Heart right ventricle (tissue), 16 donors: ENCODE measurements at regions not wholly inside any gene's neighbourhood (a gene's known extent, or its start where the extent isn't known, plus 50 kb on each side); places are given as distances from the start of the nearest gene placed in this dataset.

ENCODE experiments used
- ATAC-seq, 8 donors: fragments of 200-7000 bp; cut with Tn5 transposase; one replicate each; pipeline ENCODE4 v1.9.1; 2020; ENCODE audit warnings: mild to moderate bottlenecking in 8 of 8, moderate library complexity in 8 of 8, moderate number of reproducible peaks in 1 of 8
- DNase-seq, 2 donors: peaks; one replicate each; pipeline ENCODE4 v3.0.0-alpha.2; 2020
- H3K27ac ChIP-seq, 10 donors: fragments of 200-600 bp; sonication (generic) in 2 of 10; one replicate each; pipeline versions ENCODE4 v1.5.0 to v1.8.0; 2020 to 2022; ENCODE audit warnings: mild to moderate bottlenecking in 3 of 10
- H3K27me3 ChIP-seq, 7 donors: fragments of 200-600 bp; one replicate each; pipeline ENCODE4 v1.8.0; 2021 to 2022; ENCODE audit warnings: mild to moderate bottlenecking in 2 of 7
- H3K36me3 ChIP-seq, 9 donors: fragments of 200-600 bp; sonication (generic) in 1 of 9; one replicate each; pipeline versions ENCODE4 v1.5.0 to v1.8.0; 2020 to 2022; ENCODE audit warnings: mild to moderate bottlenecking in 2 of 9
- H3K4me1 ChIP-seq, 9 donors: fragments of 200-600 bp; sonication (generic) in 1 of 9; one replicate each; pipeline versions ENCODE4 v1.5.0 to v1.8.0; 2020 to 2022; ENCODE audit warnings: mild to moderate bottlenecking in 4 of 9
- H3K4me3 ChIP-seq, 10 donors: fragments of 200-600 bp; sonication (generic) in 2 of 10; one replicate each; pipeline versions ENCODE4 v1.5.0 to v1.8.0; 2020 to 2022; ENCODE audit warnings: mild to moderate bottlenecking in 7 of 10, moderate library complexity in 2 of 10
- H3K9me3 ChIP-seq, 11 donors: fragments of 200-600 bp in 10 of 11; sonication (generic) in 2 of 11; one replicate each; pipeline versions ENCODE4 v1.5.0 to v1.8.0; 2013 to 2022; ENCODE audit warnings: mild to moderate bottlenecking in 2 of 11, control low read depth in 1 of 11, moderate library complexity in 1 of 11
- WGBS, 2 donors: extraction: QIAGEN DNeasy Blood & Tissue Kit; methylation state at CpG; one replicate each; pipeline ENCODE4 v1.1.7; 2013; ENCODE audit warnings: inconsistent platforms in 1 of 2; 5-methylcytosine and 5-hydroxymethylcytosine counted together
- intact Hi-C, 10 donors: fragments of 100-400 bp; cut with DNase I; formaldehyde crosslinking; loops; one replicate each; pipeline versions ENCODE4 v1.11.1 to v1.14.2; 2022
- TF ChIP-seq, protein P1 (sequence below), 9 donors: fragments of 200-600 bp; sonication (generic) in 2 of 9; IDR thresholded peaks; one replicate each; pipeline versions ENCODE4 v1.5.0 to v1.8.0; 2021 to 2022; ENCODE audit warnings: antibody characterized with exemption in 9 of 9, mild to moderate bottlenecking in 5 of 9, moderate library complexity in 1 of 9
- donor health status: Arrhythmogenic right ventricular cardiomyopathy.
- donor health status: ischemic (EF 13 %, LVEDD 7.1; RV severe dilation, severe dysfunction).
- donor health status: healthy with polysubstance abuse.
- donor health status: DM: no; HTN: yes; CAD: no.
- donor health status: DM: no; HTN: no; CAD: no.
- donor health status: ischemic (EF 25% LVEDD 6.9; RV normal size, moderate dysfunction).
- donor health status: ischemic (EF 25% LVEDD 5.7; RV mildly dilated, moderate dysfunction).
- donor health status: healthy.
- donor health status: DM: yes; HTN: yes; CAD: no.
- donor health status: Ischemic cardiomyopathy.
- donor health status: ischemic (EF 35%, LVEDD 5.7; RV mildly dilated, moderate dysfunction).
- donor health status: nonischemic (EF 11% LVEDD 7.7; RV severe dilation, severe dysfunction).
- donor health status: DM: yes; HTN: yes; CAD: no.
- donor health status: PGD.
- donor health status: ischemic (EF 29% LVEDD 5.4; RV normal size, mild dysfunction).
- donor health status: nonischemic (EF 23%, LVEDD 6.1; RV moderate dilation, normal function).

DNA sequence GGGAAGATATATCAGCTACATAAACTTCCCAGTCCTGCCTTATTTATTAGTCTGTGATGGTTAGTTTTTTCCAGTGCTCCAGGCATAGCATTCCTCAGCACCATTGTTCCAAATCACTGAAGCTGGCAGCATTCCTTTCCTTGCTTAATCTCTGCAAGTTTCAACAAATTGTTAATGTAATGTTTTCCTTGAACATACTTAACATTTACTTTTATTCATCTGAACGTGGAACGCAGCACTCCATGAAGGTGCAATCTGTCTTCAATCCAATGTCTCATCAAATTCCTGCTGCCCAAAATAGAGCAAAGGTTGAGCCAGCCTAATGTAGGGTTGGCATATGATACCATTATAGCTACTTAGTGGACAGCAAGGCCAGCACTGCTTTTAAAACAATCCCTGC is 441.1 kb upstream of the RBFOX1 start:
- no peaks in the 10 kb centered on the region for H3K4me1 ChIP-seq
- no peak for ATAC-seq
- H3K36me3 ChIP-seq = no peaks in the 10 kb centered on the region
- no peak overlapping the region for H3K4me3 ChIP-seq
- 53 to 54% methylated on average over 2 of the region's 2 CpGs for WGBS, 2 donors
- no peak overlapping the region for H3K27ac ChIP-seq
- TF ChIP-seq, protein P1, sequence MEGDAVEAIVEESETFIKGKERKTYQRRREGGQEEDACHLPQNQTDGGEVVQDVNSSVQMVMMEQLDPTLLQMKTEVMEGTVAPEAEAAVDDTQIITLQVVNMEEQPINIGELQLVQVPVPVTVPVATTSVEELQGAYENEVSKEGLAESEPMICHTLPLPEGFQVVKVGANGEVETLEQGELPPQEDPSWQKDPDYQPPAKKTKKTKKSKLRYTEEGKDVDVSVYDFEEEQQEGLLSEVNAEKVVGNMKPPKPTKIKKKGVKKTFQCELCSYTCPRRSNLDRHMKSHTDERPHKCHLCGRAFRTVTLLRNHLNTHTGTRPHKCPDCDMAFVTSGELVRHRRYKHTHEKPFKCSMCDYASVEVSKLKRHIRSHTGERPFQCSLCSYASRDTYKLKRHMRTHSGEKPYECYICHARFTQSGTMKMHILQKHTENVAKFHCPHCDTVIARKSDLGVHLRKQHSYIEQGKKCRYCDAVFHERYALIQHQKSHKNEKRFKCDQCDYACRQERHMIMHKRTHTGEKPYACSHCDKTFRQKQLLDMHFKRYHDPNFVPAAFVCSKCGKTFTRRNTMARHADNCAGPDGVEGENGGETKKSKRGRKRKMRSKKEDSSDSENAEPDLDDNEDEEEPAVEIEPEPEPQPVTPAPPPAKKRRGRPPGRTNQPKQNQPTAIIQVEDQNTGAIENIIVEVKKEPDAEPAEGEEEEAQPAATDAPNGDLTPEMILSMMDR (IDR thresholded peaks at IDR 0.05) = no peak
- intact Hi-C loops = no loop called here
- no peaks in the 10 kb centered on the region for H3K9me3 ChIP-seq
- H3K27me3 ChIP-seq = peaks cover 0 to 9% (median 0%) of the 10 kb centered on the region in 7 donors
- no peak for DNase-seq

DNA sequence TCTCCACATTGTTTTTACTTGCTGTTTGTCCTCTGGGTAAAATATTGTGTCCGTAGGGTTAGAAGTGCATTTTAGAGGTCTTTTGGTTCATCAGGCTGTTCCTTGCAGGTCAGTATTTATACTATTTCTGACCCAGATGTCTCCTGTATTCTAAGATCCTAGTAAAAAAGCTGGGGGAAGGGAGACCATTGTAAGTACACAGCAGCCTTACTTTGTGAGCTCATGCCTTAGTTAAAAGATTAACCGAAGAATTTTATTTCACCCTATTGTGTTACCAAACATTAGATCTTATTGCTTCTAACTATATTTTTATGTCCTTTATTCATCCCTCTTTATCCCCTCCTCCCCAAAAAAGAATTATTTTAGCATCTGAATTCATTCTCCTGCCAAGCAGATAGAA is 444.1 kb upstream of the RBFOX1 start:
- no peaks in the 10 kb centered on the region for H3K9me3 ChIP-seq
- ATAC-seq = no peak
- intact Hi-C loops = no loop called here
- 77 to 86% methylated on average over 2 of the region's 2 CpGs for WGBS, 2 donors
- DNase-seq = no peak
- TF ChIP-seq, protein P1 (IDR thresholded peaks at IDR 0.05) = no peak
- H3K4me3 ChIP-seq = peak overlapping the region in 1 of 10 donors; percentile 8
- no peak overlapping the region for H3K27ac ChIP-seq
- H3K36me3 ChIP-seq = no peaks in the 10 kb centered on the region
- peaks cover 0 to 9% (median 0%) of the 10 kb centered on the region in 7 donors for H3K27me3 ChIP-seq
- H3K4me1 ChIP-seq = no peaks in the 10 kb centered on the region

DNA sequence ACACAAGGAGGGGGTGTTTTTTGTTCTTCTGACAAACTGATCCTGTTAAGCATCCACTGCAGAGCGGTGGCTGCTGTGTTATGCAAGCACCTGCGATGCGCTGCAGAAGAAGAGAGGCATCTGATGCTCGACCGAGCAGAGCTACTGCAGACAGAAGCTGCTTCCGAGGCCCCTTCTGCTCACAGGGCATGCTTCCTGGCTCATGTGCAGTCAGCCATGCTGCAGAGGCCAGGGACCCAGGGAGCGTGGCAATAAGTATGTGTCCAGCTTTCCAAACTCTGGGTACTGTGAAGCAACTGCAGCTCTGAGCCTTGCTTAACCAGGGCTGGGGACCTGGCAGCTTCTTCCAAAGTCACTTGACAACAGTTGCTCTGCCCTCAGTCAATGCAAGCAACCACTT is 448.6 kb upstream of the RBFOX1 start:
- TF ChIP-seq, protein P1 (IDR thresholded peaks at IDR 0.05) = no peak
- no peak for ATAC-seq
- H3K36me3 ChIP-seq = no peaks in the 10 kb centered on the region
- DNase-seq = no peak
- H3K27me3 ChIP-seq = peaks cover 0 to 5% (median 0%) of the 10 kb centered on the region in 7 donors
- no peak overlapping the region for H3K4me3 ChIP-seq
- H3K4me1 ChIP-seq = no peaks in the 10 kb centered on the region
- WGBS, 2 donors = 68 to 71% methylated on average over 7 of the region's 7 CpGs
- H3K9me3 ChIP-seq = peaks cover 0 to 3% (median 0%) of the 10 kb centered on the region in 11 donors
- no peak overlapping the region for H3K27ac ChIP-seq
- intact Hi-C loops = no loop called here

DNA sequence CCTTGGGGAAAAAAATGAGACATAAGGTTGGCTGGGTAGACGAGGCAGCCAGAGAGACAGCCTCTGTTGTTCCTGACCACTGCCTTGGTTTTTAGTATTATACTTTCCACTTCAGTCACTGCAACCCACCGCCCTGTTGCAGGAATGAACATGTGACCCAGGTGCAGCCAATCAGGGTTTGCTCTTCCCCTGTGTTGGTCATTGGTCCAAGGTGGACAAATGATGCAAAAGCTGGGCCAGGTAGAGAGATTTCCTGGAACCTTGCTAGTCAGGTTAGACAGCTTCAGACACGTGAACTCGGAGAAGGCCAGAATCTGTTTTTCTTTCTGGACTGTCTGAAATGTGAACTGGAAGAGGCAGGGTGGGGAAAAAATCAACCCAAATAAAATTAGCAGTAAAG is 452.4 kb upstream of the RBFOX1 start:
- 69 to 77% methylated on average over 4 of the region's 4 CpGs for WGBS, 2 donors
- H3K4me3 ChIP-seq = no peak overlapping the region
- TF ChIP-seq, protein P1 (IDR thresholded peaks at IDR 0.05) = no peak

More for the DNA sequence above, 452.4 kb upstream of the RBFOX1 start:
- intact Hi-C loops = no loop called here
- Histone ChIP-seq H3K27ac (no peak overlapping the region), H3K4me1 (no peaks in the 10 kb centered on the region), H3K36me3 (no peaks in the 10 kb centered on the region), H3K9me3 (peaks cover 0 to 3% (median 0%) of the 10 kb centered on the region in 11 donors), H3K27me3 (no peaks in the 10 kb centered on the region)
- ATAC-seq (no peak), DNase-seq (no peak)
